ENCODE measurements at regions not wholly inside any gene's neighbourhood (a gene's known extent, or its start where the extent isn't known, plus 50 kb on each side); places are given as distances from the start of the nearest gene placed in this dataset.

DNA sequence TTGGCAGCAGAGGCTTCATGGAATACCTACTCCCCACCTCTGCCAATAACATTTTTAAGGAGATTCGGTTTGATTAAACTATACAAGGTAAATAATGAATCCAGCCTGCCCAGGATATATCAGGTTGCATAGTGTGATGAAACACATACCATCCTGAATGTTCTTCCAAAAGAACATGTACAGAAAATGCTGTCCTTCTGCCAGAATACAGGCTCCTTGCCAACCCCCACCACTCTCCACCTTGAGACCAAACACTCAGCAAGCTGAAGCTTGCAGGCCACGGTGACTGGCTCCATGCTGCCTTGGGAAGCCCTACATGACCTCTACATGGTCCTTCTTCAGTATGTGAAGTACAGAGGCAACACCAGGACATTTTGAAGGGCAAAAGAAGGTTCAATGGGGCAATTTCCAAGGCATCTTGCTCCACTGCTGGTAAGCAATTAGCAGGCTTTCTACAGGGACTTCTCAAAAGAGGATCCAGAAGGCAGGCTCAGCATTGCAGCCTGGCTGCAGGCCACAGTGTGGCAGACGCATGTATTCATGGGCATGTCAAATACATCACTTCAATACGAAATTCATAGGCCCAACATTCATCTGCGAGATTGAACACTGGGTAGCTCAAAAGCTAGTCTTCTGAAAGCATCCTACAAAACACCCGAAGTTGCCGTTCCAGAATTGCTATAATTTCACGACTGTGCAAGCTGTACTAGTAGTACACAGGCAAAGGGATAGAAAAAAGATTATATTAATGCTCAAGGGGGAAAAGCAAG, 62.4 kb upstream of the SERP2 start:
- FAIRE-seq = no peak
- ChIA-PET POLR2A (no interaction called here), SMC1A (ENCODE audit: uncharacterized antibody, unreplicated experiment) (no interaction called here), CTCF (no interaction called here), RAD21 (ENCODE audit: unreplicated experiment) (no interaction called here)
- Histone ChIP-seq H3K4me1 (ENCODE audit: control insufficient read depth, insufficient read depth, low read length) (no peaks in the 10 kb centered on the region), H4K20me1 (ENCODE audit: control insufficient read depth, insufficient read depth) (no peaks in the 10 kb centered on the region), H3K79me2 (ENCODE audit: control insufficient read depth, insufficient read depth, low read length) (no peaks in the 10 kb centered on the region), H3K9me3 (replicated peaks; ENCODE audit: control insufficient read depth, insufficient read depth, low read length) (no peaks in the 10 kb centered on the region), H3K27ac (ENCODE audit: control insufficient read depth, insufficient read depth) (no peak overlapping the region), H3K27me3 (replicated peaks in 1 of 2; ENCODE audit: control insufficient read depth in 2 of 2, insufficient read depth in 2 of 2, low read length in 1 of 2) (no peaks in the 10 kb centered on the region; a peak in 1 of 4 replicates), H3K4me2 (ENCODE audit: control insufficient read depth, insufficient read depth) (no peak overlapping the region), H3K36me3 (ENCODE audit: control insufficient read depth in 2 of 2, insufficient read depth in 2 of 2, low read length in 1 of 2) (no peaks in the 10 kb centered on the region), H3K9ac (ENCODE audit: control insufficient read depth, insufficient read depth, low read length) (no peak overlapping the region), H2AFZ (ENCODE audit: control insufficient read depth, low read depth, low read length) (no peak overlapping the region), H3K4me3 (no peak overlapping the region)
- intact Hi-C loops (cut with micrococcal nuclease; ENCODE audit: unreplicated experiment) = no loop called here
- DNase-seq (ENCODE audit: low read depth, low spot score) = no peak
- no peak for ATAC-seq
- in situ Hi-C loops (cut with MboI) = no loop called here
- BruUV-seq (replicated peaks) = no TSS peak
- WGBS (ENCODE audit: insufficient coverage, insufficient replicate concordance, low lambda C conversion rate, missing lambda C conversion rate) = 43% methylated on average over 8 of the region's 8 CpGs
- TF ChIP-seq POLR2AphosphoS5 (IDR thresholded peaks at IDR 0.05; ENCODE audit: low read length) = no peak
- TF ChIP-seq MLLT1 (IDR thresholded peaks at IDR 0.05) = no peak
- no peak for TF ChIP-seq MTA2 (IDR thresholded peaks at IDR 0.05; ENCODE audit: low read depth)
- TF ChIP-seq SP1 (IDR thresholded peaks at IDR 0.05; ENCODE audit: low read depth, low read length) = no peak
- TF ChIP-seq ZBTB40 (IDR thresholded peaks at IDR 0.05; ENCODE audit: borderline replicate concordance) = no peak
- no peak for TF ChIP-seq YY1 (IDR thresholded peaks at IDR 0.05; ENCODE audit: low read depth, low read length)
- TF ChIP-seq, protein P1, sequence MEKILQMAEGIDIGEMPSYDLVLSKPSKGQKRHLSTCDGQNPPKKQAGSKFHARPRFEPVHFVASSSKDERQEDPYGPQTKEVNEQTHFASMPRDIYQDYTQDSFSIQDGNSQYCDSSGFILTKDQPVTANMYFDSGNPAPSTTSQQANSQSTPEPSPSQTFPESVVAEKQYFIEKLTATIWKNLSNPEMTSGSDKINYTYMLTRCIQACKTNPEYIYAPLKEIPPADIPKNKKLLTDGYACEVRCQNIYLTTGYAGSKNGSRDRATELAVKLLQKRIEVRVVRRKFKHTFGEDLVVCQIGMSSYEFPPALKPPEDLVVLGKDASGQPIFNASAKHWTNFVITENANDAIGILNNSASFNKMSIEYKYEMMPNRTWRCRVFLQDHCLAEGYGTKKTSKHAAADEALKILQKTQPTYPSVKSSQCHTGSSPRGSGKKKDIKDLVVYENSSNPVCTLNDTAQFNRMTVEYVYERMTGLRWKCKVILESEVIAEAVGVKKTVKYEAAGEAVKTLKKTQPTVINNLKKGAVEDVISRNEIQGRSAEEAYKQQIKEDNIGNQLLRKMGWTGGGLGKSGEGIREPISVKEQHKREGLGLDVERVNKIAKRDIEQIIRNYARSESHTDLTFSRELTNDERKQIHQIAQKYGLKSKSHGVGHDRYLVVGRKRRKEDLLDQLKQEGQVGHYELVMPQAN (conservative IDR thresholded peaks at IDR 0.05) = no peak

Data from GM12878 (cell line).